HFFc6 (cell line): ENCODE measurements at regions not wholly inside any gene's neighbourhood (a gene's known extent, or its start where the extent isn't known, plus 50 kb on each side); places are given as distances from the start of the nearest gene placed in this dataset.

ENCODE experiments used
- DNase-seq: peaks from one replicate; pipeline ENCODE4 v3.0.0-alpha.2; 2018
- H3K27ac Mint-ChIP-seq: 2 replicates; pipeline ENCODE4 v1.8.0; 2020; ENCODE audit warnings: mild to moderate bottlenecking, mixed read lengths
- H3K27me3 Mint-ChIP-seq: 2 replicates; pipeline ENCODE4 v1.8.0; 2021; ENCODE audit warnings: mild to moderate bottlenecking, moderate library complexity, mixed read lengths; ENCODE audit not compliant: insufficient read depth
- H3K36me3 Mint-ChIP-seq: 2 replicates; pipeline ENCODE4 v1.8.0; 2021; ENCODE audit warnings: low read depth, mixed read lengths
- H3K4me1 Mint-ChIP-seq: 2 replicates; pipeline ENCODE4 v1.8.0; 2020; ENCODE audit warnings: low read depth, mixed read lengths
- H3K4me3 Mint-ChIP-seq: 2 replicates; pipeline ENCODE4 v1.8.0; 2020; ENCODE audit warnings: mild to moderate bottlenecking, moderate library complexity, mixed read lengths
- H3K9me3 Mint-ChIP-seq: 2 replicates; pipeline ENCODE4 v1.8.0; 2020; ENCODE audit warnings: mild to moderate bottlenecking, mixed read lengths
- CTCF ChIP-seq: fragments of 200-600 bp; sonication (generic); IDR thresholded peaks from 2 replicates; pipeline ENCODE4 v1.5.0; 2021; ENCODE audit warnings: antibody characterized with exemption, mild to moderate bottlenecking

- Mint-ChIP-seq H3K36me3 (no peaks in the 10 kb centered on the region), H3K4me1 (no peaks in the 10 kb centered on the region), H3K27ac (no peak overlapping the region), H3K4me3 (no peak overlapping the region), H3K27me3 (peaks cover 35% of the 10 kb centered on the region), H3K9me3 (no peaks in the 10 kb centered on the region)
- peak; percentile 31; the same call in 1 of the 2 replicates for TF ChIP-seq CTCF
- no peak for DNase-seq
Measured at GRCh38 chr9:33645706-33646105, 121.7 kb downstream of the ANKRD18B start.

- no peaks in the 10 kb centered on the region for H3K4me1 Mint-ChIP-seq
- DNase-seq = no peak
- H3K27ac Mint-ChIP-seq = no peak overlapping the region
- no peaks in the 10 kb centered on the region for H3K36me3 Mint-ChIP-seq
- no peak for TF ChIP-seq CTCF
- H3K27me3 Mint-ChIP-seq = peaks cover 28% of the 10 kb centered on the region
- H3K4me3 Mint-ChIP-seq = no peak overlapping the region
- no peaks in the 10 kb centered on the region for H3K9me3 Mint-ChIP-seq
Measured at GRCh38 chr9:33649463-33649862, 125.4 kb downstream of the ANKRD18B start.

GRCh38 chr9:33651125-33651524 is 127.1 kb downstream of the ANKRD18B start:
- no peaks in the 10 kb centered on the region for H3K4me1 Mint-ChIP-seq
- H3K27me3 Mint-ChIP-seq = peaks cover 38% of the 10 kb centered on the region
- no peak overlapping the region for H3K4me3 Mint-ChIP-seq
- H3K36me3 Mint-ChIP-seq = no peaks in the 10 kb centered on the region
- no peak for DNase-seq
- no peak overlapping the region for H3K27ac Mint-ChIP-seq
- TF ChIP-seq CTCF = no peak
- H3K9me3 Mint-ChIP-seq = no peaks in the 10 kb centered on the region

- Mint-ChIP-seq H3K4me1 (no peaks in the 10 kb centered on the region), H3K9me3 (no peaks in the 10 kb centered on the region), H3K27ac (no peak overlapping the region), H3K27me3 (peaks cover 29% of the 10 kb centered on the region), H3K36me3 (no peaks in the 10 kb centered on the region), H3K4me3 (no peak overlapping the region)
- TF ChIP-seq CTCF = no peak
- no peak for DNase-seq
Measured at GRCh38 chr9:33659921-33660320, 135.4 kb upstream of the PRSS3 start.

GRCh38 chr9:33660772-33661171 is 134.6 kb upstream of the PRSS3 start:
- no peak for DNase-seq
- no peak for TF ChIP-seq CTCF
- H3K27ac Mint-ChIP-seq = no peak overlapping the region
- H3K4me3 Mint-ChIP-seq = no peak overlapping the region
- H3K27me3 Mint-ChIP-seq = peaks cover 25% of the 10 kb centered on the region; the same call in 1 of the 2 replicates
- H3K36me3 Mint-ChIP-seq = no peaks in the 10 kb centered on the region
- no peaks in the 10 kb centered on the region for H3K9me3 Mint-ChIP-seq
- no peaks in the 10 kb centered on the region for H3K4me1 Mint-ChIP-seq

- H3K27me3 Mint-ChIP-seq = peaks cover 29% of the 10 kb centered on the region
- no peak overlapping the region for H3K27ac Mint-ChIP-seq
- no peak for TF ChIP-seq CTCF
- no peaks in the 10 kb centered on the region for H3K9me3 Mint-ChIP-seq
- DNase-seq = no peak
- H3K4me3 Mint-ChIP-seq = no peak overlapping the region
- no peaks in the 10 kb centered on the region for H3K4me1 Mint-ChIP-seq
- no peaks in the 10 kb centered on the region for H3K36me3 Mint-ChIP-seq
Measured at GRCh38 chr9:33661176-33661575, 134.2 kb upstream of the PRSS3 start.
